ENCODE measurements at regions not wholly inside any gene's neighbourhood (a gene's known extent, or its start where the extent isn't known, plus 50 kb on each side); places are given as distances from the start of the nearest gene placed in this dataset.
A peak's percentile ranks its signal among the peaks of the same experiment; 100 is the strongest.

DNA sequence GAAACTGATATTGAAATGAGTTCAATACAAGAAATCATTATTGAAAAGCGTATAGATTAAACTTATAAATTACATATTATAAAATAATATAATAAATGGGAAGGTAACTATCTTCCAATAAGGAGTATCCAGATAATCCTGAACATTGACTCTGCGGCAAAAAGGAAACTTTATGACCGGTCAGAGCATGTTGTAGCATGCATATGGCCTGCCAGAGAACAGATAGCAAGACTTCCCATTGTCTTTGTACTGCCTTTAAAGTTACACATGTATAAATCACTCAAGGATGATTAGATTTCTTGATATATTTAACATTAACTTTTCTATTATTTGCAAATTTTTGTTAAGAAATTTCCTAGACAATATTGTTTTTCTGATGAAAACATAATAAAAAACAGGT is 56.2 kb upstream of the ETV1 start:
- H3K27ac ChIP-seq (ENCODE audit: control insufficient read depth, insufficient read depth, low read length): no peak overlapping the region
- no peaks in the 10 kb centered on the region for H3K36me3 ChIP-seq (ENCODE audit: control insufficient read depth in 2 of 2, extremely low read depth in 1 of 2, insufficient read depth in 2 of 2, low read length in 2 of 2)
- H3K4me1 ChIP-seq (ENCODE audit: control insufficient read depth, extremely low read depth, insufficient read depth, low read length): peaks cover 6% of the 10 kb centered on the region
- dilution Hi-C loops (cut with MboI; ENCODE audit: extremely low pct_ligation_motif_present, low sequenced_read_pairs): no loop called here
- no peaks in the 10 kb centered on the region for H3K27me3 ChIP-seq (ENCODE audit: control insufficient read depth, extremely low read depth, insufficient read depth, low read length)
- H2AFZ ChIP-seq (ENCODE audit: control insufficient read depth, low read length): no peak overlapping the region
- no peaks in the 10 kb centered on the region for H4K20me1 ChIP-seq (ENCODE audit: control insufficient read depth, extremely low read depth, insufficient read depth, low read length)
- no peak overlapping the region for H3K4me2 ChIP-seq (ENCODE audit: control insufficient read depth, extremely low read depth, insufficient read depth, low read depth, low read length)
- DNase-seq (ENCODE audit: low read depth, low spot score) (peak; percentile 21), FAIRE-seq (peak; percentile 29)
- TF ChIP-seq, protein P1, sequence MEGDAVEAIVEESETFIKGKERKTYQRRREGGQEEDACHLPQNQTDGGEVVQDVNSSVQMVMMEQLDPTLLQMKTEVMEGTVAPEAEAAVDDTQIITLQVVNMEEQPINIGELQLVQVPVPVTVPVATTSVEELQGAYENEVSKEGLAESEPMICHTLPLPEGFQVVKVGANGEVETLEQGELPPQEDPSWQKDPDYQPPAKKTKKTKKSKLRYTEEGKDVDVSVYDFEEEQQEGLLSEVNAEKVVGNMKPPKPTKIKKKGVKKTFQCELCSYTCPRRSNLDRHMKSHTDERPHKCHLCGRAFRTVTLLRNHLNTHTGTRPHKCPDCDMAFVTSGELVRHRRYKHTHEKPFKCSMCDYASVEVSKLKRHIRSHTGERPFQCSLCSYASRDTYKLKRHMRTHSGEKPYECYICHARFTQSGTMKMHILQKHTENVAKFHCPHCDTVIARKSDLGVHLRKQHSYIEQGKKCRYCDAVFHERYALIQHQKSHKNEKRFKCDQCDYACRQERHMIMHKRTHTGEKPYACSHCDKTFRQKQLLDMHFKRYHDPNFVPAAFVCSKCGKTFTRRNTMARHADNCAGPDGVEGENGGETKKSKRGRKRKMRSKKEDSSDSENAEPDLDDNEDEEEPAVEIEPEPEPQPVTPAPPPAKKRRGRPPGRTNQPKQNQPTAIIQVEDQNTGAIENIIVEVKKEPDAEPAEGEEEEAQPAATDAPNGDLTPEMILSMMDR (optimal IDR thresholded peaks at IDR 0.05 in 1 of 3, IDR thresholded peaks at IDR 0.05 in 1 of 3, conservative IDR thresholded peaks at IDR 0.05 in 1 of 3; ENCODE audit: extremely low read depth in 1 of 3, insufficient read depth in 2 of 3, low read length in 3 of 3): no peak
- TF ChIP-seq EZH2 (IDR thresholded peaks at IDR 0.05; ENCODE audit: low read length): no peak
- no peaks in the 10 kb centered on the region for H3K9me1 ChIP-seq (ENCODE audit: control insufficient read depth, extremely low read depth, insufficient read depth, low read length)
- H3K9ac ChIP-seq (ENCODE audit: control insufficient read depth, extremely low read depth, insufficient read depth, low read length): no peak overlapping the region
- H3K4me3 ChIP-seq (ENCODE audit: control insufficient read depth in 2 of 3, extremely low read depth in 1 of 3, insufficient read depth in 2 of 3, low read depth in 1 of 3, low read length in 3 of 3): no peak overlapping the region
- H3K9me3 ChIP-seq (ENCODE audit: control insufficient read depth, low read depth, low read length): no peaks in the 10 kb centered on the region
- no peaks in the 10 kb centered on the region for H3K79me2 ChIP-seq (ENCODE audit: control insufficient read depth, insufficient read depth, low read length)

DNA sequence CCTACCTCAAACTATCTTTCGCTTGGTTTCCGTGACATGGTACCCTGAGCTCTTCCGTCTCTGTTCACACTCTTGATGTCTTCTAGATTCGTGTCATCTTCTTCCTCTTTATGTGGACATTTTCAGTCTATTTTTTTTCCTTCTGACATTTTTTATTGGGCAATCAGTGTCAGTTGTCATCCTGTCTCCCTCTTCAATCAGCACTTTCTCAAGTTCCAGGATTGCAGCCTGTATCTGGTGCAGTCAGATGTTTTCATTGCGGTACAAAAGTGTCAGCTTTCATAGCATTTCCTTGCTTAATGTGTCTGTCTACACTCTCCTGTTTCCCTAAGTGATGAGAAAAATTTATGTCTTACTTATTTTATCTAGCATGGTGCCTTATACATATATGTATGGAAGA is 51.1 kb upstream of the ETV1 start:
- FAIRE-seq: no peak
- Histone ChIP-seq H3K4me1 (ENCODE audit: control insufficient read depth, extremely low read depth, insufficient read depth, low read length) (peaks cover 3% of the 10 kb centered on the region), H4K20me1 (ENCODE audit: control insufficient read depth, extremely low read depth, insufficient read depth, low read length) (no peaks in the 10 kb centered on the region), H3K27me3 (ENCODE audit: control insufficient read depth, extremely low read depth, insufficient read depth, low read length) (no peaks in the 10 kb centered on the region), H2AFZ (ENCODE audit: control insufficient read depth, low read length) (no peak overlapping the region), H3K9me1 (ENCODE audit: control insufficient read depth, extremely low read depth, insufficient read depth, low read length) (no peaks in the 10 kb centered on the region), H3K9ac (ENCODE audit: control insufficient read depth, extremely low read depth, insufficient read depth, low read length) (no peak overlapping the region), H3K9me3 (ENCODE audit: control insufficient read depth, low read depth, low read length) (no peaks in the 10 kb centered on the region), H3K4me2 (ENCODE audit: control insufficient read depth, extremely low read depth, insufficient read depth, low read depth, low read length) (no peak overlapping the region), H3K36me3 (ENCODE audit: control insufficient read depth in 2 of 2, extremely low read depth in 1 of 2, insufficient read depth in 2 of 2, low read length in 2 of 2) (no peaks in the 10 kb centered on the region), H3K4me3 (ENCODE audit: control insufficient read depth in 2 of 3, extremely low read depth in 1 of 3, insufficient read depth in 2 of 3, low read depth in 1 of 3, low read length in 3 of 3) (no peak overlapping the region), H3K27ac (ENCODE audit: control insufficient read depth, insufficient read depth, low read length) (no peak overlapping the region), H3K79me2 (ENCODE audit: control insufficient read depth, insufficient read depth, low read length) (no peaks in the 10 kb centered on the region)
- DNase-seq (ENCODE audit: low read depth, low spot score): no peak
- no peak for TF ChIP-seq EZH2 (IDR thresholded peaks at IDR 0.05; ENCODE audit: low read length)
- TF ChIP-seq, protein P1 (optimal IDR thresholded peaks at IDR 0.05 in 1 of 3, IDR thresholded peaks at IDR 0.05 in 1 of 3, conservative IDR thresholded peaks at IDR 0.05 in 1 of 3; ENCODE audit: extremely low read depth in 1 of 3, insufficient read depth in 2 of 3, low read length in 3 of 3): no peak
- dilution Hi-C loops (cut with MboI; ENCODE audit: extremely low pct_ligation_motif_present, low sequenced_read_pairs): no loop called here

All from keratinocyte (primary cell).